Esophagus muscularis mucosa (tissue), 4 donors: ENCODE measurements at regions not wholly inside any gene's neighbourhood (a gene's known extent, or its start where the extent isn't known, plus 50 kb on each side); places are given as distances from the start of the nearest gene placed in this dataset.

ENCODE experiments used
- DNase-seq: peaks from one replicate; pipeline ENCODE4 v3.0.0-alpha.2; 2017; ENCODE audit errors: extremely low spot score
- H3K27ac ChIP-seq, 4 donors: fragments of 200-600 bp; sonication (generic); replicated peaks in 1 of 4; 1 replicate in 3 of 4; 2 replicates in 1 of 4; pipeline ENCODE4 v1.5.1; 2016 to 2019; ENCODE audit warnings: mild to moderate bottlenecking in 1 of 4
- H3K27me3 ChIP-seq, 4 donors: fragments of 200-600 bp; sonication (generic); one replicate each; pipeline versions ENCODE4 v1.5.1 to v1.6.0; 2016 to 2019
- H3K36me3 ChIP-seq, 4 donors: fragments of 200-600 bp; sonication (generic); one replicate each; pipeline ENCODE4 v1.5.1; 2016 to 2019
- H3K4me1 ChIP-seq, 4 donors: fragments of 200-600 bp; sonication (generic); one replicate each; pipeline ENCODE4 v1.5.1; 2016 to 2019
- H3K4me3 ChIP-seq, 4 donors: fragments of 200-600 bp; sonication (generic); 1 replicate in 2 of 4; 2 replicates in 2 of 4; pipeline ENCODE4 v1.5.1; 2016 to 2019; ENCODE audit warnings: mild to moderate bottlenecking in 4 of 4, moderate library complexity in 1 of 4
- H3K9me3 ChIP-seq, 4 donors: fragments of 200-600 bp; sonication (generic); 1 replicate in 3 of 4; 2 replicates in 1 of 4; pipeline ENCODE4 v1.5.1; 2016 to 2019
- CTCF ChIP-seq, 3 experiments: fragments of 200-600 bp in 2 of 3; fragments of 450-650 bp in 1 of 3; sonication (generic) in 2 of 3; IDR thresholded peaks; one replicate each; pipeline ENCODE4 v1.5.1; 2017 to 2019; ENCODE audit warnings: antibody characterized with exemption in 3 of 3, mild to moderate bottlenecking in 2 of 3, moderate library complexity in 1 of 3
- EP300 ChIP-seq: sonication (generic); formaldehyde crosslinking; IDR thresholded peaks from one replicate; pipeline ENCODE4 v1.6.1; 2017; ENCODE audit warnings: antibody characterized with exemption
- POLR2A ChIP-seq: fragments of 450-650 bp; IDR thresholded peaks from one replicate; pipeline ENCODE4 v1.6.1; 2017; ENCODE audit warnings: antibody characterized with exemption, moderate library complexity, mild to moderate bottlenecking, low read depth
- POLR2AphosphoS5 ChIP-seq, 2 donors: sonication (generic); formaldehyde crosslinking; IDR thresholded peaks; one replicate each; pipeline ENCODE4 v1.6.1; 2017; ENCODE audit warnings: antibody characterized with exemption in 2 of 2
- WGBS: methylation state at CpG from one replicate; pipeline ENCODE4 v1.1.5; 2018; 5-methylcytosine and 5-hydroxymethylcytosine counted together
- intact Hi-C: fragments of 100-400 bp; cut with DNase I; formaldehyde crosslinking; loops from one replicate; pipeline ENCODE4 v1.15.1; 2023

GRCh38 chr3:146781059-146781458 is 175.9 kb upstream of the PLSCR5 start:
- no peaks in the 10 kb centered on the region for H3K27me3 ChIP-seq
- H3K27ac ChIP-seq: no peak overlapping the region
- intact Hi-C loops: no loop called here
- TF ChIP-seq POLR2AphosphoS5 (IDR thresholded peaks at IDR 0.05) (no peak), CTCF (IDR thresholded peaks at IDR 0.05) (no peak), EP300 (no peak), POLR2A (no peak)
- DNase-seq: no peak
- no peak overlapping the region for H3K4me3 ChIP-seq
- H3K9me3 ChIP-seq: no peaks in the 10 kb centered on the region
- no peaks in the 10 kb centered on the region for H3K36me3 ChIP-seq
- WGBS: 49% methylated on average over 3 of the region's 3 CpGs
- peaks cover 0 to 7% (median 3%) of the 10 kb centered on the region in 4 donors for H3K4me1 ChIP-seq

- no peak overlapping the region for H3K27ac ChIP-seq
- no peak overlapping the region for H3K4me3 ChIP-seq
- H3K36me3 ChIP-seq: no peaks in the 10 kb centered on the region
- DNase-seq: no peak
- 83% methylated on average over 2 of the region's 2 CpGs for WGBS
- TF ChIP-seq POLR2A (no peak), POLR2AphosphoS5 (IDR thresholded peaks at IDR 0.05) (no peak), CTCF (IDR thresholded peaks at IDR 0.05) (no peak), EP300 (no peak)
- intact Hi-C loops: no loop called here
- no peaks in the 10 kb centered on the region for H3K27me3 ChIP-seq
- H3K9me3 ChIP-seq: no peaks in the 10 kb centered on the region
- H3K4me1 ChIP-seq: peaks cover 0 to 7% (median 3%) of the 10 kb centered on the region in 4 donors
These were observed 175.1 kb upstream of the PLSCR5 start for GRCh38 chr3:146780251-146780650.

- intact Hi-C loops: no loop called here
- no peak overlapping the region for H3K27ac ChIP-seq
- H3K36me3 ChIP-seq: no peaks in the 10 kb centered on the region
- no peaks in the 10 kb centered on the region for H3K27me3 ChIP-seq
- DNase-seq: no peak
- H3K4me1 ChIP-seq: peaks cover 0 to 7% (median 3%) of the 10 kb centered on the region in 4 donors
- no peaks in the 10 kb centered on the region for H3K9me3 ChIP-seq
- H3K4me3 ChIP-seq: no peak overlapping the region
- TF ChIP-seq POLR2A: no peak
These were observed 172.8 kb upstream of the PLSCR5 start for GRCh38 chr3:146777941-146778340.

- no peak overlapping the region for H3K27ac ChIP-seq
- intact Hi-C loops: no loop called here
- no peaks in the 10 kb centered on the region for H3K27me3 ChIP-seq
- WGBS: 97% methylated on average over 11 of the region's 34 CpGs
- DNase-seq: no peak
- H3K4me3 ChIP-seq: no peak overlapping the region
- peaks cover 0 to 7% (median 3%) of the 10 kb centered on the region in 4 donors for H3K9me3 ChIP-seq
- no peak for TF ChIP-seq POLR2AphosphoS5 (IDR thresholded peaks at IDR 0.05)
- no peak for TF ChIP-seq CTCF (IDR thresholded peaks at IDR 0.05)
- TF ChIP-seq EP300: no peak
- TF ChIP-seq POLR2A: no peak
- no peaks in the 10 kb centered on the region for H3K36me3 ChIP-seq
- H3K4me1 ChIP-seq: no peaks in the 10 kb centered on the region
These were observed 167.1 kb upstream of the PLSCR5 start for GRCh38 chr3:146772211-146772743.

GRCh38 chr3:146770881-146771280 is 165.7 kb upstream of the PLSCR5 start:
- DNase-seq: no peak
- no peaks in the 10 kb centered on the region for H3K4me1 ChIP-seq
- TF ChIP-seq POLR2A: no peak
- no peak for TF ChIP-seq CTCF (IDR thresholded peaks at IDR 0.05)
- TF ChIP-seq POLR2AphosphoS5 (IDR thresholded peaks at IDR 0.05): no peak
- TF ChIP-seq EP300: no peak
- intact Hi-C loops: no loop called here
- WGBS: 67% methylated on average over 1 of the region's 1 CpG
- no peaks in the 10 kb centered on the region for H3K36me3 ChIP-seq
- H3K27ac ChIP-seq: no peak overlapping the region
- H3K9me3 ChIP-seq: peaks cover 0 to 7% (median 3%) of the 10 kb centered on the region in 4 donors
- H3K4me3 ChIP-seq: no peak overlapping the region
- no peaks in the 10 kb centered on the region for H3K27me3 ChIP-seq
